DMS153 treated with DMSO at 0.1 percent for 48 hours (cell line): ENCODE measurements at regions not wholly inside any gene's neighbourhood (a gene's known extent, or its start where the extent isn't known, plus 50 kb on each side); places are given as distances from the start of the nearest gene placed in this dataset.

ENCODE experiments used
- DNase-seq: peaks from one replicate; lab custom pipeline; 2025; ENCODE audit not compliant: unreplicated experiment; lab: John Stamatoyannopoulos, UW

GRCh38 chr2:57981083-57981768 lies 65.4 kb upstream of the VRK2 start:
- DNase-seq = no peak

- DNase-seq = no peak
Measured at GRCh38 chr2:57987835-57988573, 58.6 kb upstream of the VRK2 start.

GRCh38 chr2:57990118-57990725 lies 56.4 kb upstream of the VRK2 start:
- no peak for DNase-seq
